ENCODE measurements at regions not wholly inside any gene's neighbourhood (a gene's known extent, or its start where the extent isn't known, plus 50 kb on each side); places are given as distances from the start of the nearest gene placed in this dataset.

GRCh38 chr12:22740656-22741355 is 115.8 kb downstream of the ETNK1 start:
- Mint-ChIP-seq H3K9me3 (peaks cover 0 to 4% (median 0%) of the 10 kb centered on the region in 9 donors), H3K27ac (no peak overlapping the region), H3K36me3 (no peaks in the 10 kb centered on the region), H3K27me3 (peaks cover 3 to 9% (median 8%) of the 10 kb centered on the region in 5 donors), H3K4me3 (no peak overlapping the region), H3K4me1 (no peaks in the 10 kb centered on the region)
- no peak for DNase-seq
- ATAC-seq, result no peak
- POLR2A ChIA-PET, result no interaction called here

GRCh38 chr12:22743700-22744099 is 118.7 kb downstream of the ETNK1 start:
- H3K4me3 Mint-ChIP-seq, result no peak overlapping the region
- no peak overlapping the region for H3K27ac Mint-ChIP-seq
- no peaks in the 10 kb centered on the region for H3K4me1 Mint-ChIP-seq
- H3K36me3 Mint-ChIP-seq, result no peaks in the 10 kb centered on the region
- no peak for ATAC-seq
- DNase-seq, result no peak
- no peaks in the 10 kb centered on the region for H3K9me3 Mint-ChIP-seq
- POLR2A ChIA-PET, result no interaction called here
- peaks cover 6 to 10% (median 8%) of the 10 kb centered on the region in 5 donors for H3K27me3 Mint-ChIP-seq

DNA sequence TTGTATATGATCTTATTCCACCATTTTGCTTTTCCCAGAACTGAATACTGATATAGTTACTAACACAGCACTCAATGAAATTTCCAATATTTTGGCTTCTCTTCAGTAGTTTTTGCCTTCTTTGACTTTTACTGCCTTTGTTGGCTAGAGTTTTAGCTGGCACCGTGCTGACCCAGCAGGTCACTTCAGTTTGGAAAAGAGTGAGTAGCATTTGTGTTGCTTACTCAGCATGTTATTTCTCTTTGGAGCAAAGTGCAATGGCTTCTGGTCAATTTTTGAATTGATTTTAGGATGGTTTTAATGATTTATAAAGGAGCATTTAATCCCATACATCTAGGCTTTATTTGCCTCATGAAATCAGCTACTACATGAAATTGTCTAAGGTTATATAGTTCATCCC is 119.2 kb downstream of the ETNK1 start:
- Mint-ChIP-seq H3K4me1 (no peaks in the 10 kb centered on the region), H3K9me3 (no peaks in the 10 kb centered on the region), H3K27me3 (peaks cover 6 to 10% (median 8%) of the 10 kb centered on the region in 5 donors), H3K36me3 (no peaks in the 10 kb centered on the region), H3K4me3 (no peak overlapping the region), H3K27ac (no peak overlapping the region)
- DNase-seq, result no peak
- ATAC-seq, result no peak
- POLR2A ChIA-PET, result no interaction called here

DNA sequence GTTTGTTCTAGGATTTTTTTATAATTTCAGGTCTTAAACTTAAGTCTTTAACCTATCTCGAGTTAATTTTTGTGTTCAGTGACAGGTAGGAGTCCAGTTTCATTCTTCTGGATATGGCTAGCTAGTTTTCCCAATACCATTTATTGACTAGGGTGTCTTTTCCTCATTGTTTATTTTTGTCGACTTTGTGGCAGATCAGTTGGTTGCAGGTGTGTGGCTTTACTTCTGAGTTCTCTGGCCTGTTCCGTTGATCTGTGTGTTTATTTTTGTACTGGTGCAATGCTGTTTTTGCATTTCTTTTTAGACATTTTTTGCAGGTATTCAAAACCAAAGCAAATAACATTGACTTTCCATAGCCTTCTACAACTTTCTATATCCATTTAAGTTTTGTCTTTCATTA is 121.7 kb downstream of the ETNK1 start:
- no peak for DNase-seq
- peaks cover 6 to 18% (median 8%) of the 10 kb centered on the region in 5 donors for H3K27me3 Mint-ChIP-seq
- no peak for ATAC-seq
- no peak overlapping the region for H3K27ac Mint-ChIP-seq
- POLR2A ChIA-PET, result no interaction called here
- H3K4me3 Mint-ChIP-seq, result no peak overlapping the region
- peaks cover 0 to 2% (median 0%) of the 10 kb centered on the region in 9 donors for H3K9me3 Mint-ChIP-seq
- H3K4me1 Mint-ChIP-seq, result no peaks in the 10 kb centered on the region
- H3K36me3 Mint-ChIP-seq, result peaks cover 0 to 4% (median 0%) of the 10 kb centered on the region in 3 donors

DNA sequence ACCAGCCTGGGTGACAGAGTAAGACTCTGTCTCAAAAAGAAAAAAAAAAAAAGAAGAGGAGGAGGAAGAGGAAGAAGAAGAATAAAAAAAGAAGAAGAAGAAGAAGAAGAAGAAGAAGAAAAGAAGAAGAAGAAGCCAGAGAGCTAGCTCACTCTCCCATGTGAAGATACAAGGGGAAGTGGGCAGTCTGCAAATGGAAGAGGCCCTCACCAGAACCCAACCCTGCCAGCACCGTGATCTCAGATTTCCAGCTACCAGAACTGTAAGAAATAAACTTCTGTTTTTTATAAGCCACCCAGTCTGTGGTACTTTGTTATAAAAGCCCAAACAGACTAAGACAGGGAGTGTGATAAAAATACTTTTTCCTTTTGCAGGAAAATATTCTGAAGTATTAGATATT is 130.7 kb downstream of the ETNK1 start:
- POLR2A ChIA-PET, result no interaction called here
- H3K27ac Mint-ChIP-seq, result no peak overlapping the region
- H3K4me1 Mint-ChIP-seq, result no peaks in the 10 kb centered on the region
- ATAC-seq (no peak), DNase-seq (no peak)
- peaks cover 0 to 21% (median 9%) of the 10 kb centered on the region in 9 donors for H3K9me3 Mint-ChIP-seq
- no peak overlapping the region for H3K4me3 Mint-ChIP-seq
- peaks cover 0 to 15% (median 2%) of the 10 kb centered on the region in 3 donors for H3K36me3 Mint-ChIP-seq
- H3K27me3 Mint-ChIP-seq, result peaks cover 0 to 45% (median 4%) of the 10 kb centered on the region in 5 donors

DNA sequence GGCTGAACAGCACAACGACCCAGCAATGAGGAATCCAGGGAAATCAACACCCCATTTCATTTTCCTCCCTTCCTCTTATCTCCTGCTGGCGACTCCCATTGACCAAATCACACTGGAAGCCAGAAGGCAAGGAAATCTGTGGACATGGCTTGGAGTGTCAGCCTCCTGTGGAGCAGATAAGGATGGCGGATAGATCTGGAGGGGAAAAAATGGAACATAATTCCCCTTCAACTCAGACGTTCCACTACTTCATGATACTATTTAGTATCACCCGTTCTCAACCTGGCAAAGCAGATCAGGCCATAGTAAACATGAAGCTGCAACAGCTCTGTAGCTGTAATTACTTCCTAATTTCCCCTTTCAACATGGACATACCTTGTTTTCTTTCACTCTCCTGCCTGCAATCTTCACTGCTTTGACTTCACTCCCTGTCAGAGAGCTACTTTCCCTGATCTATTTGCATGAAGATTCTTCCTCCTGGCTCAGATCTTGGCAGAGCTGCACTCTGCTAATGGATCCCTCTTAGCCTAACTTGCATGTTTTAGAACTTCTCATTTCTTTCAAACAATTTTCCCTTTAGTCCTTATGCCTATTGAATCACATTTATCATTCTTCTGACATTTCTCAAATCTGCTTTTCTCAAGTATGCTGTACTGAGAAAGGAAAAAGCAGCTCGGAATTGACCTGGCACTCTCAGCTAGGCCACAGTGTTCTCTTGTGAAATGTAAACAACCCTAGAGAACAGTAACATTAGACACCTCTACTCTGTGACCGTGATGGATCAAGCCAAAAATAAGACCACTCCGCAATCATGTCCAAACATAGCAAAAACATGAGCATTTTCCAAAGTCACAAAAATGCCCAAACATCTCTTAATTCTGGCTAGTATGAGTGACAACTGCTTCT is 135.1 kb downstream of the ETNK1 start:
- POLR2A ChIA-PET, result no interaction called here
- Mint-ChIP-seq H3K27ac (no peak overlapping the region), H3K27me3 (peaks cover 0 to 5% (median 0%) of the 10 kb centered on the region in 5 donors), H3K9me3 (peaks cover 0 to 23% (median 4%) of the 10 kb centered on the region in 9 donors), H3K36me3 (peaks cover 0 to 5% (median 0%) of the 10 kb centered on the region in 3 donors), H3K4me3 (no peak overlapping the region), H3K4me1 (no peaks in the 10 kb centered on the region)
- no peak for ATAC-seq
- no peak for DNase-seq

GRCh38 chr12:22765421-22766130 is 140.6 kb downstream of the ETNK1 start:
- Mint-ChIP-seq H3K9me3 (peaks cover 0 to 3% (median 0%) of the 10 kb centered on the region in 9 donors), H3K27me3 (peaks cover 0 to 1% (median 0%) of the 10 kb centered on the region in 5 donors), H3K4me1 (no peaks in the 10 kb centered on the region), H3K36me3 (no peaks in the 10 kb centered on the region), H3K4me3 (no peak overlapping the region), H3K27ac (no peak overlapping the region)
- DNase-seq (no peak), ATAC-seq (no peak)
- POLR2A ChIA-PET, result no interaction called here

DNA sequence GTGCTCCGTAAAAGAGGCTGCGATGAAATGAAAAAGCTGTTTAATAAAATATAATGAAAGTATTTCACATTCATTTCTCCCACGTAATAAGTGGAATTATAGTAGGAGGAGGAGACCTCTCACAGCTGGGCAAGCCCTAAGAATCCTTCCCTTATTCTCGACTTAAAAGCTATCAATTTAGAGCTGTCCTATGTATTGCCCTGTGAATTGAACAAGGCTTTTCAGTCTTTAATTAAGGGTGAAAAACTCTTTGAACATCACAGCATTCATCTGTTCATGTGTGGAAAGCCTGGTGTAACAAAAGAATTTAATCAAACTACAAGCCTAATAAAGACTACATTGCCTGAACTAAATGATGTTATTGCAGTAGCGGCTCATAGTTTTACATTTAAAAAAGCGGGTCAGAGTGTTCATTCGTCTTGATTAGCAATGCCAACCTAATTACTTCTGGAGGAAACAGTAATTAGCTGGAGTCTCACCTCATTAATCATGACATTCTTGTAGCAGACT is 142.0 kb downstream of the ETNK1 start:
- no peak overlapping the region for H3K27ac Mint-ChIP-seq
- ATAC-seq (no peak), DNase-seq (no peak)
- H3K4me3 Mint-ChIP-seq, result no peak overlapping the region
- H3K4me1 Mint-ChIP-seq, result no peaks in the 10 kb centered on the region
- POLR2A ChIA-PET, result no interaction called here
- no peaks in the 10 kb centered on the region for H3K36me3 Mint-ChIP-seq
- peaks cover 0 to 3% (median 0%) of the 10 kb centered on the region in 9 donors for H3K9me3 Mint-ChIP-seq
- peaks cover 0 to 1% (median 0%) of the 10 kb centered on the region in 5 donors for H3K27me3 Mint-ChIP-seq

GRCh38 chr12:22781339-22781738 is 156.4 kb downstream of the ETNK1 start:
- no peak for ATAC-seq
- no peak for DNase-seq
- no peaks in the 10 kb centered on the region for H3K4me1 Mint-ChIP-seq
- H3K36me3 Mint-ChIP-seq, result peaks cover 0 to 5% (median 0%) of the 10 kb centered on the region in 3 donors
- H3K9me3 Mint-ChIP-seq, result peaks cover 0 to 15% (median 2%) of the 10 kb centered on the region in 9 donors
- POLR2A ChIA-PET, result no interaction called here
- peaks cover 5 to 21% (median 7%) of the 10 kb centered on the region in 5 donors for H3K27me3 Mint-ChIP-seq
- no peak overlapping the region for H3K4me3 Mint-ChIP-seq
- H3K27ac Mint-ChIP-seq, result no peak overlapping the region

DNA sequence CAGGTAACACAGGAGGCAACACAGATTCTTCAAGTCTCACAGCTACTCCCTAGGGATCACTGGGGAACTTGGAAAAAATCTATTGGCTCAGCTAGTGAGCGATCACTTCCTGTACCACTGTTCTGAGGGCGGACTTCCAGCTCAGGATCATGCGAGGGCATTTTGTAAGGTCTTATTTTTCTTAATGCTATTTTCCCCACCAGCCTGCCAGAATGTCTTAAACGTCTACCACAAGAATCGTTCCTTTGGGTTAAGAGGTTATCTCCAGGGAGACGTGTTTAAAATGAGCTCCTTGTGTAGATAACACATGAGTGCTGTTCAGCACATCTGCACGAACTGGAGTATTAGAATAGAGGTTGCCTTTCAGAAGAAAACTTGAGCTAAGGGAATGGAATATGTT is 162.6 kb downstream of the ETNK1 start:
- POLR2A ChIA-PET, result no interaction called here
- DNase-seq (no peak), ATAC-seq (no peak)
- no peaks in the 10 kb centered on the region for H3K4me1 Mint-ChIP-seq
- H3K36me3 Mint-ChIP-seq, result peaks cover 0 to 5% (median 0%) of the 10 kb centered on the region in 3 donors
- H3K9me3 Mint-ChIP-seq, result peaks cover 0 to 22% (median 2%) of the 10 kb centered on the region in 9 donors
- H3K27me3 Mint-ChIP-seq, result peaks cover 3 to 13% (median 7%) of the 10 kb centered on the region in 5 donors
- no peak overlapping the region for H3K4me3 Mint-ChIP-seq
- no peak overlapping the region for H3K27ac Mint-ChIP-seq

DNA sequence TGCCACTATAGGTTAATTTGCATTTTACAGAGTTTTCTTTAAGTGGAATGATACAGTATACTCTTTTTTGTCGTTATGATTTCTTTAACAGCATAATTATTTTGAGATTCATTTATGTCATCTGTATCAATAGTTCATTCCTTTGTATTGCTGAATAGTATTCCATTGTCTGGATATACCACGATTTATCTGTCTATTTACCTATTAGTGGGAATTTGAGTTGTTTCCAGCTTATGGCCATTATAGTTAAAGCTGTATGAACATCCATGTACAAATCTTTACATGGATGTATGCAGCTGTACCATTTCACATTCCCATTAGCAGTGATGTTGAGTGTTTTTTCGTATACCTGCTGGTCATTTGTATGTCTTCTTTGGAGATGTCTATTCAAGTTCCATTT is 163.9 kb downstream of the ETNK1 start:
- no peak overlapping the region for H3K27ac Mint-ChIP-seq
- no peak overlapping the region for H3K4me3 Mint-ChIP-seq
- H3K27me3 Mint-ChIP-seq, result peaks cover 3 to 13% (median 7%) of the 10 kb centered on the region in 5 donors
- POLR2A ChIA-PET, result no interaction called here
- ATAC-seq (no peak), DNase-seq (no peak)
- H3K4me1 Mint-ChIP-seq, result no peaks in the 10 kb centered on the region
- peaks cover 0 to 21% (median 2%) of the 10 kb centered on the region in 9 donors for H3K9me3 Mint-ChIP-seq
- H3K36me3 Mint-ChIP-seq, result peaks cover 0 to 5% (median 0%) of the 10 kb centered on the region in 3 donors

DNA sequence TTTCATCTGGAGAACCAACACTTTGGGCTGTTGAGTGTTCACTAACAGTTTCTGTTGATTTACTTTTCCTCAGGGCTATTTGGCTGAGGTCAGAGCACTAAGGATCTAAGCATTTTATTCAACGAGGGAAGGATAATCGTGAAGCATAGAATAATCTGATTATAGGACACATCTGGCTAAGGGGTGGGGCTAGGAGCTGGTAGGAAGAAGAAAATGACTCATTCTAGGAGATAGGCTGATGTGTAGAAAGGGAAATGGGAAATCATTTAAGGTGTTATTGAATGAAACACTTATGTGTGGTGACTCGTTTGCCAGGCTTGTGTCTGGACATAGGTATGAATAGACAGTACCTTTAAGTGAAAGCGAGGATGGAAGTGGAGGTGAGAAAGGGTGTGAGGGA is 167.2 kb downstream of the ETNK1 start:
- DNase-seq, result no peak
- Mint-ChIP-seq H3K36me3 (no peaks in the 10 kb centered on the region), H3K4me3 (no peak overlapping the region)

More for the DNA sequence above, 167.2 kb downstream of the ETNK1 start:
- Mint-ChIP-seq H3K9me3 (peaks cover 0 to 9% (median 0%) of the 10 kb centered on the region in 9 donors), H3K4me1 (no peaks in the 10 kb centered on the region), H3K27me3 (peaks cover 3 to 13% (median 5%) of the 10 kb centered on the region in 5 donors), H3K27ac (no peak overlapping the region)
- POLR2A ChIA-PET, result no interaction called here
- ATAC-seq, result no peak
